Hematopoietic multipotent progenitor cell treated with erythropoietin and hydrocortisone succinate and interleukin-3 and kit ligand, for 6 days (in vitro differentiated cells): ENCODE measurements at regions not wholly inside any gene's neighbourhood (a gene's known extent, or its start where the extent isn't known, plus 50 kb on each side); places are given as distances from the start of the nearest gene placed in this dataset.

Source experiments
- DNase-seq: peaks from one replicate; pipeline ENCODE4 v3.0.0-alpha.2; 2015

GRCh38 chr10:125392609-125393008, 232.2 kb upstream of the CTBP2 start:
- DNase-seq: no peak

GRCh38 chr10:125392154-125392553, 231.8 kb upstream of the CTBP2 start:
- no peak for DNase-seq

- DNase-seq: no peak
Measured at GRCh38 chr10:125389648-125390047, 229.3 kb upstream of the CTBP2 start.

DNA sequence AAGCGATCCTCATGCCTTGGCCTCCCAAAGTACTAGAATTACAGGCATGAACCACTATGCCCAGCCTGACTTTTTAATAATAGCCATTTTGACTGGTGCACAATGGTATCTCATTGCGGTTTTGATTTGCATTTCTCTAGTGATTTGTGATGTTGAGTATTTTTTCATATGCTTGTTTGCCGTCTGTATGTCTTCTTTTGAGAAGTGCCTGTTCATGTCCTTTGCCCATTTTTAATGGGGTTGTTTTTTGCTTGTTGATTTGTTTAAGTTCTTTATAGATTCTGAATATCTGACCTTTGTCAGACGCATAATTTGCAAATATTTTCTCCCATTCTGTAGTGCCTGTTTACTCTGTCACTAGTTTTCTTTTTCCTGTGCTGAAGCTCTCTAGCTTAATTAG, 219.2 kb upstream of the CTBP2 start:
- DNase-seq: no peak

- DNase-seq: no peak
Measured at GRCh38 chr10:125377368-125377767, 217.0 kb upstream of the CTBP2 start.

- DNase-seq: peak; percentile 10
Measured at GRCh38 chr10:125375210-125375609, 214.8 kb upstream of the CTBP2 start.

DNA sequence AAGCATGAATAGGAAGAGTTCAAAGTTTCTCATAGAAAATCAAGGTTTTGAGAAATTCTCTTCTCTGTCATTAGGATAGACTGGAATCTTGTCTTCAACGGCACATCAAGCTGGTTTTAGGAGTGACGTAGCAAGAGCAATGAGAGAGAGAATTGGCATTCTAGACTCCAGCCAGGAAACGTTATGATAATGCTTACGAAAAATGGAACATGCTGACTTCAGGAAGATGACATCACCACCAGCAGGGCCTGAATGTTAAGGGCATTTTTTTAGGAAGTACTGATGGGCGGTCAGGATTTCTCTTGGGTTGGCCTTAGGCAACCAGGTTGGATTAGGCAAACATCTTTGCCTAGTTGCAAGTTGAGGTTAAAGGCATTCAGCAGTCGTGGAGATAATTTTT, 213.2 kb upstream of the CTBP2 start:
- DNase-seq: no peak

GRCh38 chr10:125370578-125370977, 210.2 kb upstream of the CTBP2 start:
- DNase-seq: peak; percentile 6

DNA sequence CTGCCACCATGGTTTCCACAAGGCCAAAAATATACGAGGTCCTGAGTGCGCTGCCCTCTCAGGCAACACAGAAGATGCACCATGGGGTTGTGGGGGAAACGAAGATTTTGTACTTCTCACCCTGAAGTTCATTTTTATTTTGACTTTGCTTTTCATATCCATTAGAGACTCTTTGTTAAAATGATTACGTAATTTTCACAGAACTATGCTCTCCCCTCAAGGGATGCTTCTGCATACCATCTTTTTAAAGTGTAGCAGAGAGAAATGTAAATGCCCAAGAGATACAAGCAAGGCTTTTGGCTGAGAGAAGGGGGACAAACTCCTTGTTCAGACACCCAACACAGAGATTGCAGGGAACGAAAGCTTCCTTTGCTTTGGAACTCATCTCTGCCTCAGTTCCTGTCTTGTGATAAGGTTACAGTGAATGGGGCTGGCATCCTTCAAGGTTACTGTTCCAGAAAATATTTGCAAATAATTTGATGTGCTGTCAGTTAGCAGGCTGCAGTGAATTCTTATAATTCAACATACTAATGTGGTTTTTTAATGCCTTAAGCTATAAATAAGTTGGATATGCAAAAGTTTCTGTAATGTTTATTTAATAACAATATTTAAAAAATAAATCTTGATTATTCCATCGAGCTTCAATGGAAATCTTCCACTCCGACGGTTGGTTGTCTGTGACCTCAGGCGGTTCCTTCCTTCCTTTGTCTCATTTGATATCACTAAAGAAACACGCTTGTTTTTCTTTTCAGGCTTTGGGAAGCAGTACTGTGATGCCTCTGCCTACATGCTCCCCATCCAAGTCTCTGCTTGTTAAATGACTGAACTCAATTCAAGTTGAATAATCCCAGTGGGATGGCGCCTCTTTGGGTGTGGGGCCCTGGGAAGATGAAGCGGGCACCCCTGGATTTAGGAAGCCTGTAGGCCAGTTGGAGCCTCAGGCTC, 209.3 kb upstream of the CTBP2 start:
- DNase-seq: no peak

GRCh38 chr10:125368146-125368545, 207.8 kb upstream of the CTBP2 start:
- DNase-seq: no peak

- DNase-seq: no peak
Measured at GRCh38 chr10:125363791-125364190, 203.4 kb upstream of the CTBP2 start.

DNA sequence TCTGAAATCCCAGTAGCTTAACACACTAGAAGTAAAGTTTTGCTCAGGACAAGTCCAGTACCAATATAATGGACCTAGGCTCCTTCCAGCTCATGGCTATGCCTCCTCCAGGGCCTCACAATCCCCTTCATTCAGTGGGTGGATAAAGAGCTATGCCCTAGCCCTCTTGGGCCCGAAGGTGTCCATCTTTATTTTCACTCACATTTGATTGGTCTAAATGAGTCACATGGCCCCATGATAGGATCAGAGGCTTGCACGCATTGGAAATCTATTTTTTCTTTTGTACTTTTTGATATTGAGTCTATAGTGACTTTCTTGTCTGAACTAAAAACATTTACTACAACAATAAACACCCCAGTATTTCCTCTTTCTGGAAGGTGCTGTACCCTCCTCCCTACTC, 202.6 kb upstream of the CTBP2 start:
- no peak for DNase-seq

- DNase-seq: no peak
Measured at GRCh38 chr10:125359401-125359800, 199.0 kb upstream of the CTBP2 start.

DNA sequence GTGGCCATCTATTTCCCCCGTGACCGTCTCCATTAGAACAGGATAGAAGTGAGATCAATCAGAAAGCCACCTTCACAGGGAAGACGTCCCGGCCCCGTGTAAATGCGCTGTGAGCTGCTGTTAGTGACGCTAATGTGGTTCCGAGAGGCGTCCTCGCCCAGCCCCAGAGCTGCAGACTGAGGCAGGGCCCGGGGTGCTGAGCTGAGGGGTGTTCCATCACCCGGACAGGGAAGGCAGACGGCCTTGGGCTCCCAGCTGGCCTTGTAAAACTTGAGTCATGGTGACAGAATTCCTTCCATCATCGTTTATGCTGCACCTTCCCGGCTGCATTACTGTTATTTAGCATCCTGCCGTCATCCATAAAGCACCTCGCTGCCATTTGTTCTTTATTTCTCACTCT, 195.3 kb upstream of the CTBP2 start:
- DNase-seq: no peak

- no peak for DNase-seq
Measured at GRCh38 chr10:125350519-125350918, 190.2 kb upstream of the CTBP2 start.

GRCh38 chr10:125348536-125348935, 188.2 kb upstream of the CTBP2 start:
- no peak for DNase-seq

DNA sequence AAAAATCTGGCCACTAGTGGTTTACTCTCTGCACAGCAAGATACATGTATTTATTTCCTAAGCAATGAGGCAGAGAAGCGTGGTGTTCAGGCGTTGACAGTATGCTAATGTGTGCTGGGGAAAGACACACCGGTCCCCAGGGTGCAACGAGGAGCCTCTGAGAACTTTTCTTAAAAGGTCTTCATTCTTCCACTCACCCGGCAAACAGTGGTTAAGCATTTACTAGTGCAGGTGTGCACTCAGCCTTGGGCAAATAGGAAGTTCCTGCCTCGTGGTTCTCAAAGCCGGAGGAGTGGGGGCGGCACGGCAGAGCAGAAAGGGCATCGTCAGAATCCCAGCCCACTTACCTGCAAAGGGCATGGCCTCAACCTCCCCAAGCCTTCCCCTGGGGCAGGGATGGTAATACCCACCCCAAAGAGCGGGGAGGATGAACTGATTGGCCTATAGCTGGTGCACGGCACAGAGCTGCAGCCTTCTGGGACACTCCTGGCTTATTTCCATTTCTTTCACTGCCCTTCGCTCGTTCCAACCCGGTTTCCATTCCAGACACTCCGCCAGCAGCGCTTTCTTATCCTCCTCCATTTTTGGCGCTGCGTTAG, 184.3 kb upstream of the CTBP2 start:
- no peak for DNase-seq

GRCh38 chr10:125343983-125344382, 183.6 kb upstream of the CTBP2 start:
- no peak for DNase-seq

DNA sequence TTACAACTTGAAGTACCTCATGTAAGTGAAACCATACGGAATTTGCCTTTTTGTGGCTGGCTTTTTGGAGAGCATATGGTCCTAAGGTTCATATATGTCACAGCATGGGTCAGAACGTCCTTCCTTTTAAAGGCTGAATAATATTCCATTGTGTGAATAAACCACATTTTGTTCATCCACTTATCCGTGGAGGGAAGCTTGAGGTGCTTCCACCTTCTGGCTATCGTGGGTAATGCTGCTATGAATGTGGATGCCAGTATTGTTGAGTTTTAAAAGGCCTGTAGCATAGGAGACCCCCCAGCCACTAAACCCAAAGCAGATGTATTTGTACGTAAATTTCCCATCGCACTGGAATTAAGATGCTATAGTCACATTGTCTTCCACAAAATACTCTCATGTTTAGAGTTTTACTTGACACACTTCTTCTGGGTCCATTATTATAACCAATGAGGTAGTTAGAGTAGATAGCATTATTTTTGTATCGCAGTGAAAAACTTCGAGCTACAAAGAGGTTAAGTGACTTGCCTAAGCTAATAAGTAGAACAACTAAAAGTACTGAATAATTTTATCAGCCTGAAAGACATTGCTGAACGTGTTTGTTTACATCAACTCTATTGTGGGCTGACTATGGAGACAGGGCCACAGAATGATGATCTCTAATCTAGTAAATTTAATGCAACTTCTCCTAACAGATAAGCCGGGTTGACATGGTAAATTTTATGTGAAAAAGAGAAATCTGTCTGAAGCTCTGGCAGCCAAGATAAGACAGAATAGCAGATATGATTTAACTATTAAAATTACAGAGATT, 183.0 kb upstream of the CTBP2 start:
- peak; percentile 52 for DNase-seq

GRCh38 chr10:125341611-125342010, 181.2 kb upstream of the CTBP2 start:
- DNase-seq: no peak

GRCh38 chr10:125340903-125341302, 180.5 kb upstream of the CTBP2 start:
- DNase-seq: no peak

DNA sequence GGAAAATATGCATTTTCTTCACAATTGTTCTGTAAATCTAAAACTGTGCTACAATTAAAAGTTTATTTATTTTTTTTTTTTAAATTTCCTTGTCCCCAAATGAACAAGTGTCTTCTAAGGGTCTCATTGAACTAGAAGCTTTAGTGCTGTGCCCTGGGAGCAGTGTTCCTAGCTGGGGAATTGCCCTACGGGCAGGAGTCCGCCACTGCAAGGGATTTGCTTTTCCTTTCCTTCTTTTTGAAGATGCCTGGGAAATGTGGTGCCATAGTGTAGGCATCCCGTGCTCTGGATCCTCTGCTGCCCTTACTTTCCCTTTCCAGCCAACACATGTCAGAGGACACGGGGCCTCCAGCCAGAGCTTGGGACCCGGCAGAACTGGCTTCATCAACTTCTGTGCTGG, 177.1 kb upstream of the CTBP2 start:
- no peak for DNase-seq

- DNase-seq: no peak
Measured at GRCh38 chr10:125334545-125334944, 174.2 kb upstream of the CTBP2 start.

- DNase-seq: no peak
Measured at GRCh38 chr10:125333769-125334168, 173.4 kb upstream of the CTBP2 start.
